ENCODE measurements at regions not wholly inside any gene's neighbourhood (a gene's known extent, or its start where the extent isn't known, plus 50 kb on each side); places are given as distances from the start of the nearest gene placed in this dataset.

GRCh38 chrX:3815896-3816664 is 102.6 kb upstream of the PRKX start:
- Histone ChIP-seq H3K36me3 (ENCODE audit: control insufficient read depth in 2 of 2, insufficient read depth in 2 of 2, low read length in 1 of 2) (peaks cover 0 to 3% of the 10 kb centered on the region in 2 experiments; a peak in 3 of 4 replicates), H4K20me1 (ENCODE audit: control insufficient read depth, insufficient read depth) (no peaks in the 10 kb centered on the region), H3K4me1 (ENCODE audit: control insufficient read depth, insufficient read depth, low read length) (peaks cover 24% of the 10 kb centered on the region), H2AFZ (ENCODE audit: control insufficient read depth, low read depth, low read length) (peak overlapping the region; percentile 39), H3K4me2 (ENCODE audit: control insufficient read depth, insufficient read depth) (peak overlapping the region; percentile 94), H3K9me3 (replicated peaks; ENCODE audit: control insufficient read depth, insufficient read depth, low read length) (no peaks in the 10 kb centered on the region), H3K4me3 (peak overlapping the region; percentile 67), H3K27ac (ENCODE audit: control insufficient read depth, insufficient read depth) (peak overlapping the region; percentile 84), H3K9ac (ENCODE audit: control insufficient read depth, insufficient read depth, low read length) (peak overlapping the region; percentile 91), H3K27me3 (replicated peaks in 1 of 2; ENCODE audit: control insufficient read depth in 2 of 2, insufficient read depth in 2 of 2, low read length in 1 of 2) (no peaks in the 10 kb centered on the region), H3K79me2 (ENCODE audit: control insufficient read depth, insufficient read depth, low read length) (peaks cover 8% of the 10 kb centered on the region)
- in situ Hi-C loops (cut with MboI) (loop anchor here (25.0 kb wide), 3 partner anchors 121 to 1846 kb away; partner anchors contain the start of gene ARSF), intact Hi-C loops (cut with micrococcal nuclease; ENCODE audit: unreplicated experiment) (no loop called here)
- CTCF ChIA-PET: no interaction called here
- SMC1A ChIA-PET (ENCODE audit: uncharacterized antibody, unreplicated experiment): no interaction called here
- no TSS peak for BruUV-seq (replicated peaks)
- peak; percentile 13 for DNase-seq (ENCODE audit: low read depth, low spot score)
- RAD21 ChIA-PET (ENCODE audit: unreplicated experiment): no interaction called here
- peak; percentile 16 for ATAC-seq
- no peak for FAIRE-seq
- POLR2A ChIA-PET: interaction anchor here (2.1 kb wide), 1 partner anchor 104 kb away, joined by 8 read pairs; no protein-coding TSS in a partner anchor
- under 1% methylated on average over 45 of the region's 50 CpGs for WGBS (ENCODE audit: insufficient coverage, insufficient replicate concordance, low lambda C conversion rate, missing lambda C conversion rate)
- TF ChIP-seq ZZZ3 (IDR thresholded peaks at IDR 0.05; ENCODE audit: control insufficient read depth, insufficient read length, low read depth) (no peak), BRCA1 (IDR thresholded peaks at IDR 0.05; ENCODE audit: low read depth, low read length) (no peak), CEBPB (IDR thresholded peaks at IDR 0.05; ENCODE audit: borderline replicate concordance in 1 of 2, low read depth in 2 of 2, low read length in 2 of 2) (no peak), IKZF1 (conservative IDR thresholded peaks at IDR 0.05) (no peak; the same call in 1 of the 2 replicates), MLLT1 (IDR thresholded peaks at IDR 0.05) (peak; percentile 40; the same call in 1 of the 2 replicates), HCFC1 (IDR thresholded peaks at IDR 0.05; ENCODE audit: low read length) (0 out of 2 replicates have a peak, but pooled peaks have one; percentile 2), NRF1 (conservative IDR thresholded peaks at IDR 0.05; ENCODE audit: low read depth, low read length) (no peak), PKNOX1 (IDR thresholded peaks at IDR 0.05) (no peak), EGR1 (IDR thresholded peaks at IDR 0.05; ENCODE audit: borderline replicate concordance in 1 of 2, low read depth in 2 of 2, low read length in 2 of 2) (0 out of 3 replicates have a peak, but pooled peaks of 1 of the 2 experiments have one; percentile 38), NBN (IDR thresholded peaks at IDR 0.05) (0 out of 2 replicates have a peak, but pooled peaks have one; percentile 50)
- TF ChIP-seq, protein P1, sequence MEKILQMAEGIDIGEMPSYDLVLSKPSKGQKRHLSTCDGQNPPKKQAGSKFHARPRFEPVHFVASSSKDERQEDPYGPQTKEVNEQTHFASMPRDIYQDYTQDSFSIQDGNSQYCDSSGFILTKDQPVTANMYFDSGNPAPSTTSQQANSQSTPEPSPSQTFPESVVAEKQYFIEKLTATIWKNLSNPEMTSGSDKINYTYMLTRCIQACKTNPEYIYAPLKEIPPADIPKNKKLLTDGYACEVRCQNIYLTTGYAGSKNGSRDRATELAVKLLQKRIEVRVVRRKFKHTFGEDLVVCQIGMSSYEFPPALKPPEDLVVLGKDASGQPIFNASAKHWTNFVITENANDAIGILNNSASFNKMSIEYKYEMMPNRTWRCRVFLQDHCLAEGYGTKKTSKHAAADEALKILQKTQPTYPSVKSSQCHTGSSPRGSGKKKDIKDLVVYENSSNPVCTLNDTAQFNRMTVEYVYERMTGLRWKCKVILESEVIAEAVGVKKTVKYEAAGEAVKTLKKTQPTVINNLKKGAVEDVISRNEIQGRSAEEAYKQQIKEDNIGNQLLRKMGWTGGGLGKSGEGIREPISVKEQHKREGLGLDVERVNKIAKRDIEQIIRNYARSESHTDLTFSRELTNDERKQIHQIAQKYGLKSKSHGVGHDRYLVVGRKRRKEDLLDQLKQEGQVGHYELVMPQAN (conservative IDR thresholded peaks at IDR 0.05): no peak
- TF ChIP-seq, protein P2, sequence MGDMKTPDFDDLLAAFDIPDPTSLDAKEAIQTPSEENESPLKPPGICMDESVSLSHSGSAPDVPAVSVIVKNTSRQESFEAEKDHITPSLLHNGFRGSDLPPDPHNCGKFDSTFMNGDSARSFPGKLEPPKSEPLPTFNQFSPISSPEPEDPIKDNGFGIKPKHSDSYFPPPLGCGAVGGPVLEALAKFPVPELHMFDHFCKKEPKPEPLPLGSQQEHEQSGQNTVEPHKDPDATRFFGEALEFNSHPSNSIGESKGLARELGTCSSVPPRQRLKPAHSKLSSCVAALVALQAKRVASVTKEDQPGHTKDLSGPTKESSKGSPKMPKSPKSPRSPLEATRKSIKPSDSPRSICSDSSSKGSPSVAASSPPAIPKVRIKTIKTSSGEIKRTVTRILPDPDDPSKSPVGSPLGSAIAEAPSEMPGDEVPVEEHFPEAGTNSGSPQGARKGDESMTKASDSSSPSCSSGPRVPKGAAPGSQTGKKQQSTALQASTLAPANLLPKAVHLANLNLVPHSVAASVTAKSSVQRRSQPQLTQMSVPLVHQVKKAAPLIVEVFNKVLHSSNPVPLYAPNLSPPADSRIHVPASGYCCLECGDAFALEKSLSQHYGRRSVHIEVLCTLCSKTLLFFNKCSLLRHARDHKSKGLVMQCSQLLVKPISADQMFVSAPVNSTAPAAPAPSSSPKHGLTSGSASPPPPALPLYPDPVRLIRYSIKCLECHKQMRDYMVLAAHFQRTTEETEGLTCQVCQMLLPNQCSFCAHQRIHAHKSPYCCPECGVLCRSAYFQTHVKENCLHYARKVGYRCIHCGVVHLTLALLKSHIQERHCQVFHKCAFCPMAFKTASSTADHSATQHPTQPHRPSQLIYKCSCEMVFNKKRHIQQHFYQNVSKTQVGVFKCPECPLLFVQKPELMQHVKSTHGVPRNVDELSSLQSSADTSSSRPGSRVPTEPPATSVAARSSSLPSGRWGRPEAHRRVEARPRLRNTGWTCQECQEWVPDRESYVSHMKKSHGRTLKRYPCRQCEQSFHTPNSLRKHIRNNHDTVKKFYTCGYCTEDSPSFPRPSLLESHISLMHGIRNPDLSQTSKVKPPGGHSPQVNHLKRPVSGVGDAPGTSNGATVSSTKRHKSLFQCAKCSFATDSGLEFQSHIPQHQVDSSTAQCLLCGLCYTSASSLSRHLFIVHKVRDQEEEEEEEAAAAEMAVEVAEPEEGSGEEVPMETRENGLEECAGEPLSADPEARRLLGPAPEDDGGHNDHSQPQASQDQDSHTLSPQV (IDR thresholded peaks at IDR 0.05): no peak

All from GM12878 (cell line).